ENCODE measurements at regions not wholly inside any gene's neighbourhood (a gene's known extent, or its start where the extent isn't known, plus 50 kb on each side); places are given as distances from the start of the nearest gene placed in this dataset.
"Not testable (repeated sequence)": the region's sequence is repeated elsewhere in the genome, so short reads cannot be mapped to it uniquely, and the experiment has no call there.

DNA sequence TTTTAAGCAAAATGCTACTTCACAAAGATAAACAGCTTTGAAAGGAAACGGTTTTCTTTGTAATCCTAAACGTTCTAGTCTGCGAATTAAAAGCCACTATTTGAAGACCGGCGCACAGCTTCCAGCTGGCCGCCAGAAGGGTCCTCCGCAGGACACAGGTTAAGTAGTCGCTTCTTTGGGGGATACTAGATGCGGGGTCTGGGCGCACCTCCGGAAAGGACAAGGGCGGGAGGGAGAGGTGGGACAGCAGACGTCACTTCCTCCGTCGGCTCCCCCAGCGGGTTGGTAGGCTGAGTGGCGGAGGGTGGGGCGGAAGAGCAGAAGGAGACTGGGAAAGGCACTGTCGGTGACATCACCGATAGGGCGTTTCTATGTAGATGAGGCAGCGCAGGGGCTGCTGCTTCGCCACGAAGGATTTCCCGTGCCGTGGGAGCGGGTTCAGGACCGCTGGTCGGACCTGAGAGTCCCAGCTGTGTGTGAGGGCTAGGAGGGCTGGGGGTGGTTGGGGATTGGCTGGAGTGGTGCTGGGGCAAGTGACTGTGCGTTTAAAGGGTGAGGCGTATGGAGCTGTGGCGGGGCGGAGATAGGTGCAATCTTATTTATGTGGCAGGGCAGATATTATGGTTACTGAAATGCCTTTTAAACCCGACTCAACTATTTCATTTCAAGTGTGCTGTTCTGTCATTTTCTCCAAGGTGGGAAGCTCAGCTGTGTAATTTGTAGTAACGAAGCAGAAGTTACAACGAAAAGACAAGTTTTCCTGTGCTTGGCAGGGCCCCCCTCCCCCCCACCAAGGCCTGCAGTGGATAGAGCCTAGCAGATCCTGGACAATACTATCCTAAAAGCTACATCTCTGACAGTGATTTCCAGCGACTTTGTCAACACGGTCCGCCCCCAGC is 158.3 kb upstream of the NOTCH2NLA start:
- TF ChIP-seq CTCF (IDR thresholded peaks at IDR 0.05); ZFX (IDR thresholded peaks at IDR 0.05; ENCODE audit: borderline replicate concordance): not testable (repeated sequence)
